Upper lobe of left lung (tissue), 4 donors: ENCODE measurements at regions not wholly inside any gene's neighbourhood (a gene's known extent, or its start where the extent isn't known, plus 50 kb on each side); places are given as distances from the start of the nearest gene placed in this dataset.

Experiments
- CTCF ChIP-seq, 6 experiments: fragments of 450-650 bp in 4 of 6; fragments of 200-600 bp in 2 of 6; sonication (generic) in 2 of 6; IDR thresholded peaks; one replicate each; pipeline ENCODE4 v1.5.1; 2016 to 2019; ENCODE audit warnings: antibody characterized with exemption in 6 of 6
- POLR2A ChIP-seq, 4 donors: fragments of 450-650 bp; IDR thresholded peaks; one replicate each; pipeline ENCODE4 v1.5.1; 2016 to 2017; ENCODE audit warnings: antibody characterized with exemption in 4 of 4, mild to moderate bottlenecking in 2 of 4

GRCh38 chr1:181166377-181167196 lies 78.1 kb downstream of the IER5 start:
- TF ChIP-seq CTCF (IDR thresholded peaks at IDR 0.05) (peak; percentile 71 to 85 (median 80)), POLR2A (IDR thresholded peaks at IDR 0.05) (no peak)
